ENCODE measurements at regions not wholly inside any gene's neighbourhood (a gene's known extent, or its start where the extent isn't known, plus 50 kb on each side); places are given as distances from the start of the nearest gene placed in this dataset.
"Not testable (repeated sequence)": the region's sequence is repeated elsewhere in the genome, so short reads cannot be mapped to it uniquely, and the experiment has no call there.

DNA sequence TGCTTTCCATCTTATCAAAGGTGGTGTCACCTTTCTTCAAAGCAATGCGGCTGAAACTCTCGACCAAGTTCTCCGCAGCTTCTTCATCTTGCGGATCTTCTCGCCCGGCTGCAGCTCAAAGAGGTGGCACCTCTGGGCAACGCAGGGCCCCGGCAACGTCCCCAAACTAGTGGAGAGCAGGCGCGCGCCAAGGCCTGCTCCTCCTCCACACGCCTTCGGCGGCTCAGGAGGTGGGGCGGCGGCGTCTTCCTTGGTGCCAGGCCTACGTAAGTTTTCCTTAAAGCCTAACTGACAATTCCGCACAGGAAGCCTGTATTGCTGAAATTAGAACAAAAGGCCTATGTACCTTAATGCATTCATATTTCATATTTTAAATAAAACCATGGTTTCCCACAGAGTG, 112.0 kb downstream of the TMX1 start:
- DNase-seq, result no peak

DNA sequence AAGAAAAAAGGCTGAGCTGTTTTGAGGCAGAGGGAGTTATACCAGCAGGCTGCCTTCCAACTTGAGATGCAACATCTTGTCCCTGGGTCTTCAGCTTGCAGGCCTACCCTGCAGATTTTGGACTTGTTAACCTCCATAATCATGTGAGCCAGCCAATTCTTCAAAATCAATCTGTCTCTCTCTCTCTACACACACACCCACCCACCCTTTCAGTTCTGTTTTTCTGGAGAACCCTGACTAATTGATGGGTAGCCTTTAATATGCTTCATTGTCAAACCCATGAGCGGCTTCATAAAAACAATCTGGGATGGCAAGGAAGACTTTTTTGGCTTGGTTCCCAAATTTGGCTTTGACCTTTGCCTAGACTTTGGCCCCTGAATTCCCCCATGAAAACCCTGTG, 113.9 kb downstream of the TMX1 start:
- DNase-seq, result no peak

DNA sequence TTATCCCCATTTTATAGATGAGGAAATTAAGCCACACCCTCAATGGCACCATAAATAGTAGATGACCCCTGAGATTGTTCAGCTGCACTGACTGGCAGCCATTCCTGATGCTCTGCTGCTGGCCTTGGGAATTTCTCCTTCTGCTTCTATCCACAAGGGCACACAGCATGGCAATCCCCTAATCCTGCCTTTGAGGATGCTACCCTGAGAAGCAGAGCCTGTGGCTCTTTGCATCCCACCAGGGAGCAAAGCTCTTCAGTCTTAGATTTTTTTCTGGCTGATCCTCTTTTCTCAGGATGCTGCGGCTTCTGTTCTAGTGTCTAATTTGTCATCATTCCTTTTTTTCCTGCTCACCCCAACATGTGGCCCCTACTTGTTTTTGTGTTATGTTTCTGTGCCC, 114.8 kb downstream of the TMX1 start:
- DNase-seq, result no peak

DNA sequence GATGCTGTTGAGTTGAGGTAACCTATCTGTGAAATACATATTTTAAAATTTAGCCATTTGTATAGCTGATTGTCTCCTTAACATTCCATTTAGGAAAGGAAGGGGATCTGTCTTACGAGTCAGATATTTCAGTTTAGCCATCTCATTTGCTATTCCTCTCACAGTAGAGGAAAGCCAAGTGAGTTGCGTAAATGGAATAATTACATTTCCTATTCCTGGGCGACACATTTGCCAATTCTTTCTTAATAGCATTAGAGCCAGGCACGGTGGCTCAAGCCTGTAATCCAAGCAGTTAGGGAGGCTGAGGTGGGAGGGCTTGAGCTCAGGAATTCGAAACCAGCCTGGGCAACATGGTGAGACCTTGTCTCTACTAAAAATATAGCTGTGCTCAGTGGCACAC, 116.3 kb downstream of the TMX1 start:
- no peak for DNase-seq

DNA sequence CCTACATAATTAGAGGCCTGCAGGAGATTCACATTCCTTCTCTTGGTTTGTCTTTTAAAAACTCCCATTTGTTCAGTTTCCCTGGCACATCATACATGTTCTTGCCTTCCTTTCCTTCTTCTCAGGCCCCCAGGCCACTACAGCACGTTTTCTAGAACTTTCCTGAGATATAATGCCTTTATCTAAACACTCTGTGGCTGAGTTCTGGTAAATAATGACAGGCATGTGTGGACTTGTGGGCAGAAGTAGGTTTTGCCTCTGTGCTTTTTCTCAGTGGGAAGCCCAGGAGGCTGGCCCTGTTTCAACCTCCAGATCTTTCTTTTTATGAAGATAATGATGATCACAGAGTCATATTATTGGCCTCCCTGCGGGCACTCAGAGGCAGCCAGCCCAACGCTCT, 117.2 kb downstream of the TMX1 start:
- peak in 1 of 3 experiments; percentile 48 for DNase-seq

DNA sequence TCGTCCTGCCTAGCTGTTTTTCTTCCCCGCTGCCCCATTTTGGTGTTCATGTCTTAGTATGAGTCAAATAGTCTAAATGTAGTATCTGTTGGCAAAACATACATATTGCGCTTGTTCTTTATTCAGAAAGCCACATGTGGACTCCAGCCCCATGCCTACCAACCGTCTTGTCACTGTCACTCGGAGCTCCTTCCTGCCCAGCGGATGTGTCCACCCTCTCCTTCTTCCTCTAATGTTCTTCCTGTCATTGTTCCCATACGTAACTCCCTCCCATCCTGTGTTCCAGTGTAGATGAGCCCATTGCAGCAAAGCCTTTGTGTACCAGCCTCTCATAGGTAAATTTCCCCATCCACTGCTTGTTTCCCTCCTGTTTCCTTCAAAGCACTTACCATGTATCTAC, 120.5 kb downstream of the TMX1 start:
- no peak for DNase-seq

DNA sequence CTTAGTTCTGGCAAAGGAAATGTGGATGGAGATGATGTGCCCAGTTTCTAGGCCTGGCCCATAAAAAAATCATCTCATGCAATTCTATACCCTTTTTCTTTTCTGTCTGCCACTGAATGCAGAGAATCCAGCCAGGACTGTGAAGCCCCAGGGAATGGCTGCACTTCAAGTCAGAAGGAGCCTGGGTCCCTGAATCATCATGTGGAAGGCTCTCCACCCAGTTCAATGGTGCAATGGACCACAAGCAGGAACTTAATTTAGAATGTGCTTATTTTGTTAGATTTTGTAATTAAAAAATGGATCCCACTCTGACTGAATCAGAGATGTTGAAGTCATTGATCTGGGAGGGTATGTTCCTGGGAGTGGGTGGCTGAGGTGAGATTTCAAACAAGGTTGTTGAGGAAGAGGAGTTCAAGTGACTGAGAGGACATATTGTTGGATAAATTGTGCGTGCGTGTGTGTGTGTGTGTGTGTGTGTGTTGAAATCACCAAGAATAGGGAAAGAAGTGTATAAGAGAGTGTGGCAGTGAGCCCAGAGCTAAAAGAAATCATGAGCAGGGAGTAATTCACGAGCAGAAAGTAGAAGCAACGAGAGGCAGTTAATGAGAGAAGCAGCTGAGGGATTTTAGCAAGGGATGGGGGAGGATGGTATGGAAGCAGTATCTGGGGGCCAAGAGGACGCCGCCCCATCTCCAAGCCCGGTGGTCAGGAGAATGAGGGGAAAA, 125.4 kb downstream of the TMX1 start:
- DNase-seq, result no peak

DNA sequence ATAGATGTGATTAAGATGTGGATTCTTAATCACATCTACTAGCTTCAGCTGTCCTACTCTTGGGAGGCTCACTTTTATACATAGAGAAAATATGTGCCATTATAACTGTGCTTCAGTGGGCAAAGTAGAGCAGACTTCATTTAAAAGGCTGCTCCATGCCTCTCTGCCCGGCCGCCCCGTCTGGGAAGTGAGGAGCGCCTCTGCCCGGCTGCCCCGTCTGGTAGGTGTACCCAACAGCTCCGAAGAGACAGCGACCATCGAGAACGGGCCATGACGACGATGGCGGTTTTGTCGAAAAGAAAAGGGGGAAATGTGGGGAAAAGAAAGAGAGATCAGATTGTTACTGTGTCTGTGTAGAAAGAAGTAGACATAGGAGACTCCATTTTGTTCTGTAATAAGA, 126.4 kb downstream of the TMX1 start:
- DNase-seq, result not testable (repeated sequence)

DNA sequence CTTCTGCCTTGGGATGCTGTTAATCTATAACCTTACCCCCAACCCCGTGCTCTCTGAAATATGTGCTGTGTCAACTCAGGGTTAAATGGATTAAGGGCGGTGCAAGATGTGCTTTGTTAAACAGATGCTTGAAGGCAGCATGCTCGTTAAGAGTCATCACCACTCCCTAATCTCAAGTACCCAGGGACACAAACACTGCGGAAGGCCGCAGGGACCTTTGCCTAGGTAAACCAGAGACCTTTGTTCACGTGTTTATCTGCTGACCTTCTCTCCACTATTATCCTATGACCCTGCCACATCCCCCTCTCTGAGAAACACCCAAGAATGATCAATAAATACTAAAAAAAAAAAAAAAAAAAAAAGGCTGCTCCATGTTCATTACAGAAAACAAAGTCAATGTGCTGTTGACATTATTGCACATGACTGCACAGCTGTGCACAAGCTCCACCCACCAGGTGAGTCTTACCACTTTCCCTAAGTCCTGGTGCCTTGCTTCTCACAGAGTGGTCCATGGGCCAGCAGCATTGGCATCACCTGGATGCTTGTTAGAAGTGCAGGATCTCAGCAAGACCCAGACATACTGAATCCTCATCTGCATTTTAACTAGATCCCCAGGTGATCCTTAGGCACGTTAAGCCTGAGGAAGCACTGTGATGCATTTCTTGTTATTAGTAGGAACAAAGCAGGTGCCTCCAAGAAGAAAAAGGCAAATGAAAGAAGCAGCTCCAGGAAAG, 127.0 kb downstream of the TMX1 start:
- DNase-seq, result peak; percentile 20 to 81 (median 65)

DNA sequence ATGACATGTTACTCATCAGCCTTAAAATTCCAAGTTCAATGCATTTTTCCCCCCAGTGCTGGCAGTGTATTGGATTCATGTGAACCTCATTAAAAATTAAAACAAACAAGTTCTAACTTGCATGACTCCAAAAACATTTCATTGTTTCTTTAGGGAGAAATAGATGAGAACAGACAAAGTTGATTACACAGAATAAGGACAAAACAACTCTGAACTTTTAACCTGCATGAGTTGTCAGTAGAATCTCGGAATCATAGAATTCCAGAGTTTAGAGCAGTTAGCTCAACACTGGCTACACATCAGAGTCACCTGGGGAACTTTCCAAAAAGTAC, 127.5 kb downstream of the TMX1 start:
- no peak for DNase-seq

DNA sequence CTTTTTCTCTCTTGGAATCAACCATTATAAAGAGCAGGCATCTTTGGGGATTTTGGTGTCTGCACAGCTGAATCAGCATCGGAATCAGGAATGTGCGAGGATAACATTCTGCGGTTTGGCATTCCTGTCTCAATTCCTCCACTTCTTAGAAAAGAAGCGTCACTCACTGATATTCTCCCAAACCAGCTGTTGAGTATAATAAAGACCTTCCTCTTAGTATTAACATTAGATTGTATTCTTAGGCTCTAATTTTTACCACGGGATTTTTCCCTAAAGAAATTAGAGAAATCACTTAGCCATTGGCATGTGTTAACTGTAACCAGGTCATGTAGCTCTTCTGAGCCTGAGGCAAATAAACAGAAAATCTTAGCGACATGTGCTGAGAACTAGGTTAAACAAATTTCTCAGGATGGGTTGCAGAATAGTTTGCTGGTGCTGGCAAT, 128.7 kb downstream of the TMX1 start:
- DNase-seq, result no peak

DNA sequence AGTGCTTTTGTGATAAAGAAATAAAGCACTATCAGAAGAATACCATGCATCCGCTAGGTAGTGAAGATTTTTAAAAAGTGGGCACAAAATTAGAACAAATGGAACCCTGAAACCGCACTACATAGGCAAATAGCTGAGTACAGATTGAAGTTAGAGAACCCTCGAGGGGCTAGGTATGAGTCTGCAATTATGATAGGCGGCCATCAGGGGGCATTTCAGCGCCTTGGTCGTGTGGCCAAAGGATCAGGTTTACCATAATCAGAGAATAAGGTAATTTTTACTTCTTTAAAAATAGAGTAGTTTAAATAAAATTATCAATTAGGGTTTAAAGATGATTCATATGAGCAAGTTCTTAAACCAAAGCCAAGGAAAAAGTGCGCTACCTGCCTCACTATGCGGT, 129.8 kb downstream of the TMX1 start:
- no peak for DNase-seq

DNA sequence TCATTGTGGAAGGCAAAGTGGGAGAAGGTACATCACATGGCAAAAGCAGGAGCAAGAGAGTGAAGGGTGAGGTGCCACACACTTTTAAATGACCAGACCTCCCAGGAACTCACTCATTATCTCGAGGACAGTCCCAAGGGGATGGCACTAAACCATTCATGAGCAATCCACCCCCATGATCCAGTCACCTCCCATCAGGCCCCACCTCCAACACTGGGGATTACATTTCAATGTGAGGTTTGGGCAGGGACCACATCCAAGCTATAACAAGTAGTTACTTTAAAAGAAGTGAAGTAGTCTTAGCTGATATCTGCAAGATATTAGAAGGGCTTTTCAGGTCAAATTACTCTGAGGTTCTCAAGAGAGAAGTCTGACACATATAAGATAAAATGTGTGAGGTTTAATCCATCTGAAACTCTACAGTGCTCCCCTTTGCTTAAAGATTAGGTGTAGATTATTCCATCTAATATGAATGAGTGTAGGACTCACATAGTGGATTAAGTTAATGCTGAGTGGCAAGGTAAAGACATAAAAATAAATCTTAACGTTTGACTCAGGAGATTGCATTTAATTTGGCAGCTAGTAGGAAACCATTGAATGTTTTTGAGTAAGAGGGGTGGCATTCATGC, 130.8 kb downstream of the TMX1 start:
- no peak for DNase-seq

DNA sequence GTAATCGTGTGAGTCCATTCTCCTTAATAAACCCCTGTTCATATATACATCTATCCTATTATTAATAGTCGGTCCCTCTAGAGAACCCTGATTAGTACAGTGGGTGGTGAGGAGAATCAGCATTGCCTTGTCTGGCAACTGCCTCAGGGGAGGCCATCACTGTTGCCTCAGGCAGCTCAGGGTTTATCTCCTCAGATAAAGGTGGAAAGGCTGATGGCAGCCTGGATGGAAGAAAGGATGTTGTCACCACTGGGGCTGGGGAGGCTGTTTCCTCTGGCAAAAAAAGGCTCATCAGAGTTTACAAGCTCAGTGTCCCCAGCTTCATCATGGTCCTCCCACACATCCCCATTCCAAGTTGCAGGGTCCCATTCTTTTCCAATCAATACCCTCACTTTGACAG, 137.1 kb downstream of the TMX1 start:
- DNase-seq, result not testable (repeated sequence)

DNA sequence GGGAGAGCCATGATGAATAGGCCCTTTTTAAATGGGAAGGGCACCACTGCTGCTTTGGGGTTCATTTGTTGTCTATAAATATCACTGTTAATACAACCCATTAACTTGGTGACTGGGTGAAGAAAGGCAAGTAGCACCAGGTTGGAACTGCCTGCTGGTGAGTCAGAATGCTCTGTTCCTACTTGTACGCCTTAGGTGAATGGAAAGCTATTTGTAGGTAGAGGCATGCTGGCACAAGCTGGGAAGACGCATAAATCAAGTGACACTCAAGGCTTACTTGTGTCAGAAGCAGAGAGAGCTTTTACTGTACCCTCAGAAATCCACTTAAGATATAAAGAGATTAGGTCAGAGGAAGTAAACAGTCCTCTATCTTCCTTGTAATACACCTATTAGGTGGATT, 142.5 kb downstream of the TMX1 start:
- peak in 2 of 3 experiments; percentile 50 to 93 for DNase-seq

DNA sequence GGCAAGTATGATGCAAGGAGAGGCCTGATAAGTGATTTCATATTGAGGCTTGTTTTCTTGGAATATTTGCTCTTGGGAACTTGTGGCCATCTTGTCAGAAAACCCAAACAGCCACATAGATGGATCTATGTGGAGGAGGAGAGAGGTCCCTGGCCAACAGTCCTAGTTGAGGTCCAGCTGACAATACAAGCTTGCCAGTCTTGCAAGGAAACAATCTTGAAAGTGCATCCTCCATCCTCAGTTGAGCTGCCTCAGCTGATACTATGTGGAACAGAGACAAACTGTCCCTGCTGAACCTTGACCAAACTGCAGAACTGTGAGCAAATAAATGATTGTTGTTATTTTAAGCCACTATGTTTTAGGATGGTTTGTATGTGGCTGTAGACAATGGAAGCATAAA, 146.4 kb downstream of the TMX1 start:
- no peak for DNase-seq

DNA sequence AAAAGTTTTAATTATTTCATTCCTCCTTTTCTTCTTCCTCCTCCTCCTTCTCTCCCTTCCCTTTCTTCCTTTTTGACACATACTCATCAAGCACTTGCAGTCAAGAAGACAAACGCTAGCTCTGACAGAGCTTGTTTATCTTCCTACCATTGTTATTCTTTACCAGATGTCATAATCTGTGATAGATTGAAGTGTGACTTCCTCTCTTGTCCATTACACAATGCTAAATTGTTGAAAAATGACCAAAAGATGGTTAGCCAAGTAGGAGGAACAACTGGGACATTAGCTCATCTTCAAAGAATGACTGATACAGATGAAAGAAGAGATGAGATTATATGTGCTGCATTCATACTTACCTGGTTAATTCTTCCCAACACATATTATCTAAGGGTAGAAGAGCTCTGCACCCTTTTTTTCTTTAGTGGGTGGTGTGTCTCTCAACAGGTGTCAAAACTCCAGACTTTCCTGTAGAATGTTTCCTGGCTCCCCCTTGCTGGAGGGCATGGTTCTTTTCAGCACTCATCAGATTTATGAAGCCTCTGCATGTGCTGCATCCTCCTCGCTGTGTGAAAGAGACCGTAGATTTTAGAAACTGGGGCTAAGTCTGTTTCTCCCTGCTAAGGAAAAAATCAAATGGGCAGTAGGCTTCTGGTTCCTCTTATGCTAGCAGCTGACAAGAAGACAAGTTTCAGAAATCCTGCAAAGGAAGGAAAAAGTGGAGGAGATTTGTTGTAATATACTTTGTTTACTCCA, 147.1 kb downstream of the TMX1 start:
- peak in 1 of 3 experiments; percentile 17 for DNase-seq

DNA sequence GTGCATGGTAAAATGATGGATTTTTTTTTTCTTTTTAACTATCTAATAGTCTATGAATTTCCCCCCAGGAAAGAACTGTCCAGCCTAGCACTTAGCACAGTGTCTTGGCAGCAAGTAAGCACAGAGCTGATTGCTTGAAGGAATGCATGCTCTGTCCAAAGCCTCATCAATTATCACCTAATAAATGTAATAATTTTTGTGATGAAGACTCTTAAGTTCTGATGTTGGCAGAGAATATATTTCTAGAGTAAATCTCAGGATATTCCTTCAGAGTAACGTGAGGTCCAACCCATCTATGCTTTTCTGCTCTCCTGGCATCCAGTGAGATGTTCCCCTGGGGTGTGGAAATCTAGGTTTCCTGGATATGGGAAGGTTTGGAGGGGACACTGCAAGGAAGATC, 152.4 kb downstream of the TMX1 start:
- DNase-seq, result no peak

DNA sequence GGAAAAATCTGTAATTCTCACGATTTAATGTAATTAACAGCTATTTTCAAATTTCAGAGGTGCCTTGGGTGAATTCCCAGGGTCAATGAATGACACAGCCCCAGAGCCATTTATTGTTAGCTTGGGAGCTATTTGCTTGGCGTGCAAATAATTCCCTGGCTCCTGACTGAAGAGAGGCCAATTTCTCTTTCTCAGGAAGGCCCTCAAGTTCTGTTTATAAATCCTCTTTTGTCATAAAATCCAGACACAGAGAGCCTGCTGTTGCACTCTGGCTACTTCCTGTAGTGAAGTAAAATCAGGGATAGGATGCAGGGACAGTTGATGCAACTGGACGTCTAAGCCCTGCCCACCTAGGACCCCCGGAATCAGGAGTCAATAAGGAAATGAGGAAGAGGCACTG, 154.3 kb downstream of the TMX1 start:
- peak in 1 of 3 experiments; percentile 19 for DNase-seq

DNA sequence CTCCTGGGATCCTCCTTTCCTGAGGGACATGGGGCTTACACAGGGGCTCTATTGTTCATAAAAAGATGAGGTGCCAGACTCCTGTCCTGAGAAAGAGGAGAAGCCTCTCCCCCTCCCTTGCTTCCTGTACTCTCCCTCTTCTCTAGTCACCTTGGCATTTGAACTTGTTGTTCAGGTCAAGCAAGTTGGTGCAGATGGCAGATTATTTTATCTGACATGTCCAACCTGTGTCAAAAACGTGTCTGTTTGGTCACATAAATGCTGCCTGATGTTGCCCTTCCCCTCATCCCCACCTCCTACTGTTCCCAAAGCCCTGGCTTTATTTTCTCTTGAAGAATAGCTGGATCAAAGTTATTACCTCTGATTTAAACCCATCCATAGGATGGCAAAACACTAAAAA, 154.8 kb downstream of the TMX1 start:
- no peak for DNase-seq

DNA sequence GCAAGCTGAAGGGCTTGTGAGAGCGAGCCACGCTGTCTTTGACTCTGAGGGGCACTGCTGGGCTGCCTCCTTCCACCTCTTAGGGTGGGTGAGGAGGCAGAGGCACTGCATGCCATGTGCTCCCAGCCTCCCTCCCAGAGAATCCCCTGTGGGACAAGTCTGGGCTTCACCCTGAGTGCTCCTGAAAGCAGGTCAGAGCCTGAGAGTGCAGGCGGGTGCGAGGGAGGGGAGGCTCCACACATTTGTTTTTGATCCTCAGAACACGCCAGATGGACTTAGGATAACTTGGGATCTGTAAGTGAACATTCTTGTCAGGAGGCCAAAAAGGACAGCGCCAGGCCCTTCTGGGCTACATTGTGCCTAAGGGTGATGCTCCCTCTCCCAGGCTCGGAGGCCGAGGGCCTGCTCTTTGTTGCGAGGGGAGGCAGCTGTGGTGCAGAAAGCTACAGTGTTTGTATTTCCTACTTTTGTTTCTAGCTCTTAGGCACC, 155.4 kb downstream of the TMX1 start:
- no peak for DNase-seq

DNA sequence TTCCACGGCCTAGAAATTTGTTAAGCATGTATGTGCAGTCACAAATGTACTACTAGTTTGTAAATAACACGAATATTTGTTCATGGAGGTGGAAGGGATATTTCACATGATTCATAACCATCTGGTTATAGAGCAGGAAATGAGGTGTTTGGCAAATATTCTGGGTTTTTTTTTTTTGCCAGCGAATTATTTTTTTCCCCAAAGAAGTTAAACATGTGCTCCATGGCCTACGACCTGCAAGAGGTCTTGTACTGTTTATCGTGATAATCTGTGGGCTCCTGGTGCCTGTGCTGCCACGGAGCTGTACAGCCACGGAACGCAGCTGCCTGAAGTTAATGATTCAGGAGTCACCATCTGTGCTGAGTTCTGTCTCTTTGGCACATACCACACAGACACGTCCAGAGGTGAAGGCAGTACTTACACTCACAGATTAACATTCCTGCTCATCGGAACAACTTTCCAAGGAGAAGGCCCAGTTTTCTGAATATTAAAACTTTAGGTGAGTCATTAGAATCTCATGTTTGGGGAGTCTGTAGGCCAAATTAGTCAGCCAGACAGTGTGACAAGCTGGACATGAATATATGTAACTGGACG, 156.3 kb downstream of the TMX1 start:
- no peak for DNase-seq

DNA sequence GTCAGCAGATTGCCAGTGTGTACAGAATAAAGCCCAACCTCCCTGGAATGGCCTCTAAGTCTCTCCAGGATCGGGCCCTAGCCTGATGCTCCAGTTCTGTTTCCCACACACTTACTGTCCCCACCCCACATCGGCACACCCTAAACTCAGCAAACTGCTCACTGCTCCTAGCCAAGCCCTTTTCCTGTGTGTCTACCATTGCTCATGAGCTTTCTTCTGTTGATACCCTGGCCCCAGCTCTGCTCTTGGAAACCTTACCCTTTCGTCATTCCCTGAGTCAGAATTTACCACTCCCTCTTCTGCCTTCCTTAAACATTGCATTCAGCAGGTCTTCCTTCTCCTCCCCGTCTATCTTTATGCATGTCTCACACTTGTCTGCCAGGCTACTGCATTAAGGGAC, 158.9 kb downstream of the TMX1 start:
- DNase-seq, result no peak
